ENCODE measurements at regions not wholly inside any gene's neighbourhood (a gene's known extent, or its start where the extent isn't known, plus 50 kb on each side); places are given as distances from the start of the nearest gene placed in this dataset.

- H3K27ac Mint-ChIP-seq: peak overlapping the region; percentile 36 to 91 (median 89); a peak in 5 of 7 replicates
- peaks cover 38 to 42% of the 10 kb centered on the region in 2 experiments for H3K4me1 Mint-ChIP-seq
- Histone ChIP-seq H3K4ac (ENCODE audit: low read depth, low read length) (no peak overlapping the region), H3K27ac (ENCODE audit: insufficient read length, low read depth, low read length) (no peak overlapping the region), H4K20me1 (ENCODE audit: control insufficient read depth, insufficient read depth, insufficient read length) (no peaks in the 10 kb centered on the region), H3T11ph (ENCODE audit: low read length) (no peak overlapping the region), H4K5ac (ENCODE audit: insufficient read length, low read depth, low read length) (no peak overlapping the region), H3K18ac (ENCODE audit: insufficient read length, low read depth, low read length) (no peak overlapping the region), H3K9ac (ENCODE audit: extremely low read depth, insufficient read length, low read length) (no peak overlapping the region), H2BK20ac (ENCODE audit: low read depth, low read length, poor library complexity, severe bottlenecking) (no peak overlapping the region), H2BK12ac (ENCODE audit: insufficient read length, low read depth, low read length) (no peak overlapping the region), H3K4me2 (ENCODE audit: insufficient read depth, insufficient read length, low read length) (no peak overlapping the region), H3K4me1 (ENCODE audit: insufficient read depth, low read length) (peaks cover 13% of the 10 kb centered on the region), H4K91ac (ENCODE audit: insufficient read length, low read depth, low read length) (no peak overlapping the region), H3K23ac (ENCODE audit: insufficient read length, low read depth, low read length) (no peak overlapping the region), H2BK15ac (ENCODE audit: low read depth, low read length) (no peak overlapping the region), H2BK5ac (ENCODE audit: insufficient read length, low read length) (no peak overlapping the region), H2AFZ (ENCODE audit: low read length) (no peak overlapping the region), H3K9me3 (ENCODE audit: control insufficient read depth, low read depth, low read length) (no peaks in the 10 kb centered on the region), H3K27me3 (ENCODE audit: insufficient read depth, low read length) (no peaks in the 10 kb centered on the region), H3K14ac (ENCODE audit: insufficient read depth, low read length) (no peak overlapping the region), H2AK5ac (ENCODE audit: insufficient read length, low read length) (no peak overlapping the region), H2BK120ac (ENCODE audit: low read depth, low read length, poor library complexity, severe bottlenecking) (no peak overlapping the region), H3K79me2 (ENCODE audit: insufficient read depth, low read length) (no peaks in the 10 kb centered on the region), H4K8ac (replicated peaks; ENCODE audit: insufficient read length, low read depth, low read length) (no peak overlapping the region), H3K56ac (ENCODE audit: insufficient read length, low read depth, low read length) (no peak overlapping the region), H3K79me1 (ENCODE audit: insufficient read depth, low read depth, low read length, poor library complexity, severe bottlenecking) (no peaks in the 10 kb centered on the region), H3K23me2 (ENCODE audit: insufficient read length, low read depth, low read length, poor library complexity, severe bottlenecking) (no peaks in the 10 kb centered on the region)
- TF ChIP-seq CTCF (conservative IDR thresholded peaks at IDR 0.05): no peak
- H3K4me3 Mint-ChIP-seq: no peak overlapping the region
- no peaks in the 10 kb centered on the region for H3K27me3 Mint-ChIP-seq (ENCODE audit: low read depth)
- no peaks in the 10 kb centered on the region for H3K9me3 Mint-ChIP-seq
- DNase-seq: no peak
- 0 out of 7 replicates have a peak, but pooled peaks cover 0 to 3% (median 0%) of the 10 kb centered on the region in 3 experiments for H3K36me3 Mint-ChIP-seq (ENCODE audit: insufficient read depth in 1 of 3, low read depth in 3 of 3)
- WGBS (ENCODE audit: extremely low coverage, insufficient read length, low lambda C conversion rate): no CpG with 5 or more reads among the region's 1 CpG
Observed at GRCh38 chr12:33587354-33587753, 147.7 kb upstream of the SYT10 start.

All from H9 (cell line).